DND-41 (cell line): ENCODE measurements at regions not wholly inside any gene's neighbourhood (a gene's known extent, or its start where the extent isn't known, plus 50 kb on each side); places are given as distances from the start of the nearest gene placed in this dataset.

Experiments
- EZH2 ChIP-seq: IDR thresholded peaks from 3 replicates; pipeline ENCODE4 v1.6.1; 2012; ENCODE audit warnings: borderline replicate concordance, low read depth, mild to moderate bottlenecking, moderate library complexity, low read length, inconsistent platforms; ENCODE audit not compliant: severe bottlenecking
- TF ChIP-seq, protein P1 (sequence below): IDR thresholded peaks from 2 replicates; pipeline ENCODE4 v1.5.1; 2012; ENCODE audit warnings: borderline replicate concordance, low read length, moderate library complexity, mild to moderate bottlenecking; ENCODE audit not compliant: poor library complexity, severe bottlenecking; ENCODE audit errors: extremely low read depth

DNA sequence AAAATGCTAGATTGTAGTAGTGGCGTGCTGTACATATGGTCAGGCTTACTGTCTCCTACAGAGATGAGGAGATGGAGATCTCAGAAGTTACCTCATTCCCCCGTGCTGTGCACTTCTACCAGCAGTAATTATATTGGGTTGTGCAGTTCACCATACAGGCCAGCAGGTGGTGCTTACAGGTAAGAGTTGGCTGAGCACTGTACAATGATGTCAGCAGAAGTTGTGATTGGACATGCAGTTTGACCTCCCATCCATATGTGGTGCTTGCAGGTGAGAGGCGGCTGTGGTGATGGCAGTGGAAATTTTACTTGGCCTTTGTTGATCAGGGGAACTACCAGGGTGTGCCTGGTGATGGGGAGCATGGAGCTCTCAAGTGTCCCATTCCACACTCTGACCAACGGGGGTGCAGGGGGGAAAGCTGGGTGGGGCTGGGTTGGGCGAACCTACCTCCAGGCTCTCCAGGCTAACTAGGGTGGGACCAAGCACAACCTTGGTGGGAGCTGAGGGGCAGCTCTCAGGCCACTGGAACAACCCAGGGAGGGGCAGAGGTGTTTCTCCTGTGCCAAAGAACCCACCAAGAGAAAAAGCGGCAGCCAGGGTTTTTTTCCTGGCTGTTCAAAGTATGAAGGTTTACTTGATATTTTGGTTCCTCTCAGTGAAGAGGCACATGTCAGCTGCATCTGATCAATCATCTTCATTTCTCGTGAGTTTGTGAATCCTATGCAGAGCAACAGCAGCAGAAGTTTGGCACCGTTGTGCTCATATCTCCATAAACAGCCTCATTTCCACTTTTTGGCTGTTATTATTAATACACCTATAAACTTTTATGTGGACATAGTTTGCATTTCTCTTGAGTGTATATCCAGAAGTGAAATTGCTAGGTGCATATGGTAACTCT is 73.8 kb upstream of the FREM3 start:
- TF ChIP-seq, protein P1, sequence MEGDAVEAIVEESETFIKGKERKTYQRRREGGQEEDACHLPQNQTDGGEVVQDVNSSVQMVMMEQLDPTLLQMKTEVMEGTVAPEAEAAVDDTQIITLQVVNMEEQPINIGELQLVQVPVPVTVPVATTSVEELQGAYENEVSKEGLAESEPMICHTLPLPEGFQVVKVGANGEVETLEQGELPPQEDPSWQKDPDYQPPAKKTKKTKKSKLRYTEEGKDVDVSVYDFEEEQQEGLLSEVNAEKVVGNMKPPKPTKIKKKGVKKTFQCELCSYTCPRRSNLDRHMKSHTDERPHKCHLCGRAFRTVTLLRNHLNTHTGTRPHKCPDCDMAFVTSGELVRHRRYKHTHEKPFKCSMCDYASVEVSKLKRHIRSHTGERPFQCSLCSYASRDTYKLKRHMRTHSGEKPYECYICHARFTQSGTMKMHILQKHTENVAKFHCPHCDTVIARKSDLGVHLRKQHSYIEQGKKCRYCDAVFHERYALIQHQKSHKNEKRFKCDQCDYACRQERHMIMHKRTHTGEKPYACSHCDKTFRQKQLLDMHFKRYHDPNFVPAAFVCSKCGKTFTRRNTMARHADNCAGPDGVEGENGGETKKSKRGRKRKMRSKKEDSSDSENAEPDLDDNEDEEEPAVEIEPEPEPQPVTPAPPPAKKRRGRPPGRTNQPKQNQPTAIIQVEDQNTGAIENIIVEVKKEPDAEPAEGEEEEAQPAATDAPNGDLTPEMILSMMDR = peak; percentile 95
- TF ChIP-seq EZH2 = no peak
